Peyer's patch (tissue), 4 donors: ENCODE measurements at regions not wholly inside any gene's neighbourhood (a gene's known extent, or its start where the extent isn't known, plus 50 kb on each side); places are given as distances from the start of the nearest gene placed in this dataset.

Experiments
- POLR2A ChIP-seq, 2 donors: fragments of 450-650 bp; IDR thresholded peaks; one replicate each; pipeline ENCODE4 v1.5.1; 2017; ENCODE audit warnings: antibody characterized with exemption in 2 of 2, mild to moderate bottlenecking in 2 of 2, moderate library complexity in 2 of 2
- TF ChIP-seq, protein P1 (sequence below), 6 experiments: fragments of 450-650 bp in 4 of 6; fragments of 200-600 bp in 2 of 6; sonication (generic) in 1 of 6; IDR thresholded peaks; one replicate each; pipeline ENCODE4 v1.5.1; 2017 to 2019; ENCODE audit warnings: antibody characterized with exemption in 6 of 6, mild to moderate bottlenecking in 3 of 6, moderate library complexity in 1 of 6

GRCh38 chr16:51931653-51932052 lies 615.3 kb downstream of the TOX3 start:
- TF ChIP-seq, protein P1, sequence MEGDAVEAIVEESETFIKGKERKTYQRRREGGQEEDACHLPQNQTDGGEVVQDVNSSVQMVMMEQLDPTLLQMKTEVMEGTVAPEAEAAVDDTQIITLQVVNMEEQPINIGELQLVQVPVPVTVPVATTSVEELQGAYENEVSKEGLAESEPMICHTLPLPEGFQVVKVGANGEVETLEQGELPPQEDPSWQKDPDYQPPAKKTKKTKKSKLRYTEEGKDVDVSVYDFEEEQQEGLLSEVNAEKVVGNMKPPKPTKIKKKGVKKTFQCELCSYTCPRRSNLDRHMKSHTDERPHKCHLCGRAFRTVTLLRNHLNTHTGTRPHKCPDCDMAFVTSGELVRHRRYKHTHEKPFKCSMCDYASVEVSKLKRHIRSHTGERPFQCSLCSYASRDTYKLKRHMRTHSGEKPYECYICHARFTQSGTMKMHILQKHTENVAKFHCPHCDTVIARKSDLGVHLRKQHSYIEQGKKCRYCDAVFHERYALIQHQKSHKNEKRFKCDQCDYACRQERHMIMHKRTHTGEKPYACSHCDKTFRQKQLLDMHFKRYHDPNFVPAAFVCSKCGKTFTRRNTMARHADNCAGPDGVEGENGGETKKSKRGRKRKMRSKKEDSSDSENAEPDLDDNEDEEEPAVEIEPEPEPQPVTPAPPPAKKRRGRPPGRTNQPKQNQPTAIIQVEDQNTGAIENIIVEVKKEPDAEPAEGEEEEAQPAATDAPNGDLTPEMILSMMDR (IDR thresholded peaks at IDR 0.05): no peak
- TF ChIP-seq POLR2A (IDR thresholded peaks at IDR 0.05): no peak
